SK-N-MC (cell line): ENCODE measurements at regions not wholly inside any gene's neighbourhood (a gene's known extent, or its start where the extent isn't known, plus 50 kb on each side); places are given as distances from the start of the nearest gene placed in this dataset.

Experiments used
- EZH2 ChIP-seq: fragments of 200-600 bp; sonication (generic); IDR thresholded peaks from one replicate; pipeline ENCODE4 v1.6.1; 2017; ENCODE audit warnings: antibody characterized with exemption
- FOXP2 ChIP-seq: optimal IDR thresholded peaks from 2 replicates; pipeline ENCODE3; 2011; ENCODE audit warnings: mild to moderate bottlenecking, moderate library complexity; ENCODE audit not compliant: insufficient read depth; ENCODE audit errors: extremely low read length, control extremely low read depth
- POLR2AphosphoS5 ChIP-seq: IDR thresholded peaks from 2 replicates; pipeline ENCODE4 v1.6.1; 2012; ENCODE audit warnings: mild to moderate bottlenecking, low read depth, low read length, borderline replicate concordance

GRCh38 chr5:13567819-13568218 is 376.7 kb downstream of the DNAH5 start:
- no peak for TF ChIP-seq POLR2AphosphoS5
- TF ChIP-seq EZH2 = no peak
- no peak for TF ChIP-seq FOXP2
